OCI-LY3 (cell line): ENCODE measurements at regions not wholly inside any gene's neighbourhood (a gene's known extent, or its start where the extent isn't known, plus 50 kb on each side); places are given as distances from the start of the nearest gene placed in this dataset.

Experiments used
- CTCF ChIP-seq: fragments of 200-600, 300-600 bp; sonication (generic); IDR thresholded peaks from 2 replicates; pipeline ENCODE4 v1.5.1; 2014; ENCODE audit warnings: antibody characterized with exemption, low read length, low read depth
- EZH2phosphoT487 ChIP-seq: fragments of 200-600 bp; shearing (Covaris generic); IDR thresholded peaks from 2 replicates; pipeline ENCODE4 v1.6.1; 2018; ENCODE audit warnings: antibody characterized with exemption, mixed run types, low read depth

GRCh38 chr10:31707093-31708039 lies 221.3 kb downstream of the ARHGAP12 start:
- TF ChIP-seq CTCF (no peak), EZH2phosphoT487 (no peak)
